Activated CD8-positive, alpha-beta T cell treated with anti-CD3 and anti-CD28 coated beads, Interleukin-2, amount 10 ng/mL, durations not matched to agents 7 days and 5 days (primary cell): ENCODE measurements at regions not wholly inside any gene's neighbourhood (a gene's known extent, or its start where the extent isn't known, plus 50 kb on each side); places are given as distances from the start of the nearest gene placed in this dataset.
"Not testable (repeated sequence)": the region's sequence is repeated elsewhere in the genome, so short reads cannot be mapped to it uniquely, and the experiment has no call there.

Experiments
- ATAC-seq: fragments of 150-1000 bp; cut with Tn5 transposase; one replicate; pipeline ENCODE4 v1.10.0; 2021; ENCODE audit warnings: moderate library complexity
- CTCF ChIA-PET: fragments of 350-600 bp; sonication (Branson Sonifier 250); formaldehyde crosslinking; loops from one replicate; lab custom pipeline; 2021; ENCODE audit warnings: antibody characterized with exemption; lab: Charles Lee
- POLR2A ChIA-PET: fragments of 350-600 bp; sonication (Branson Sonifier 250); formaldehyde crosslinking; loops from one replicate; lab custom pipeline; 2021; ENCODE audit warnings: antibody characterized with exemption; lab: Charles Lee
- DNase-seq: peaks from one replicate; pipeline ENCODE4 v3.0.0-alpha.2; 2020
- H3K27ac Mint-ChIP-seq: one replicate; pipeline ENCODE4 v1.8.0; 2021; ENCODE audit warnings: mild to moderate bottlenecking, mixed read lengths
- H3K27me3 Mint-ChIP-seq: one replicate; pipeline ENCODE4 v1.8.0; 2021; ENCODE audit warnings: low read depth, mixed read lengths
- H3K36me3 Mint-ChIP-seq: one replicate; pipeline ENCODE4 v1.8.0; 2021; ENCODE audit warnings: low read depth, mixed read lengths
- H3K4me1 Mint-ChIP-seq: one replicate; pipeline ENCODE4 v1.8.0; 2021; ENCODE audit warnings: low read depth, mixed read lengths
- H3K4me3 Mint-ChIP-seq: one replicate; pipeline ENCODE4 v1.8.0; 2021; ENCODE audit warnings: mild to moderate bottlenecking, mixed read lengths
- H3K9me3 Mint-ChIP-seq: one replicate; pipeline ENCODE4 v1.8.0; 2022; ENCODE audit warnings: mixed read lengths; ENCODE audit not compliant: insufficient read depth

GRCh38 chr20:5675103-5676091 lies 64.6 kb upstream of the GPCPD1 start:
- Mint-ChIP-seq H3K36me3 (no peaks in the 10 kb centered on the region), H3K4me1 (peaks cover 9% of the 10 kb centered on the region), H3K27me3 (no peaks in the 10 kb centered on the region), H3K9me3 (no peaks in the 10 kb centered on the region), H3K27ac (no peak overlapping the region), H3K4me3 (no peak overlapping the region)
- ATAC-seq (no peak), DNase-seq (no peak)
- POLR2A ChIA-PET: no interaction called here
- CTCF ChIA-PET: no interaction called here

GRCh38 chr20:5674176-5674660 lies 63.4 kb upstream of the GPCPD1 start:
- no peak overlapping the region for H3K4me3 Mint-ChIP-seq
- CTCF ChIA-PET: no interaction called here
- POLR2A ChIA-PET: no interaction called here

GRCh38 chr20:5670874-5671273 lies 60.1 kb upstream of the GPCPD1 start:
- Mint-ChIP-seq H3K27me3 (peaks cover 3% of the 10 kb centered on the region), H3K36me3 (no peaks in the 10 kb centered on the region), H3K4me3 (no peak overlapping the region), H3K9me3 (no peaks in the 10 kb centered on the region), H3K4me1 (peaks cover 9% of the 10 kb centered on the region), H3K27ac (no peak overlapping the region)
- DNase-seq (no peak), ATAC-seq (no peak)
- ChIA-PET CTCF (interaction anchor here (0.6 kb wide), 1 partner anchor 91 kb away, joined by 3 read pairs; no protein-coding TSS in a partner anchor), POLR2A (no interaction called here)

More at GRCh38 chr20:5674176-5674660, 63.4 kb upstream of the GPCPD1 start:
- H3K27ac Mint-ChIP-seq: no peak overlapping the region
- no peaks in the 10 kb centered on the region for H3K9me3 Mint-ChIP-seq
- DNase-seq (no peak), ATAC-seq (peak; percentile 60)
- H3K27me3 Mint-ChIP-seq: no peaks in the 10 kb centered on the region
- no peaks in the 10 kb centered on the region for H3K36me3 Mint-ChIP-seq
- peaks cover 9% of the 10 kb centered on the region for H3K4me1 Mint-ChIP-seq

- Mint-ChIP-seq H3K36me3 (no peaks in the 10 kb centered on the region), H3K9me3 (no peaks in the 10 kb centered on the region), H3K4me1 (peaks cover 9% of the 10 kb centered on the region), H3K27ac (no peak overlapping the region), H3K27me3 (peaks cover 3% of the 10 kb centered on the region), H3K4me3 (no peak overlapping the region)
- ChIA-PET CTCF (no interaction called here), POLR2A (no interaction called here)
- no peak for DNase-seq
- ATAC-seq: no peak
These were observed 59.3 kb upstream of the GPCPD1 start for GRCh38 chr20:5670036-5670536.

GRCh38 chr20:5668529-5668868 lies 57.7 kb upstream of the GPCPD1 start:
- Mint-ChIP-seq H3K36me3 (no peaks in the 10 kb centered on the region), H3K4me1 (no peaks in the 10 kb centered on the region), H3K4me3 (no peak overlapping the region), H3K27ac (no peak overlapping the region), H3K9me3 (no peaks in the 10 kb centered on the region), H3K27me3 (peaks cover 3% of the 10 kb centered on the region)
- CTCF ChIA-PET: interaction anchor here (1.4 kb wide), 1 partner anchor 120 kb away, joined by 4 read pairs; no protein-coding TSS in a partner anchor
- no peak for DNase-seq
- POLR2A ChIA-PET: no interaction called here
- ATAC-seq: no peak

- no peaks in the 10 kb centered on the region for H3K36me3 Mint-ChIP-seq
- ChIA-PET CTCF (interaction anchor here (1.4 kb wide), 1 partner anchor 121 kb away, joined by 4 read pairs; no protein-coding TSS in a partner anchor), POLR2A (no interaction called here)
- H3K27me3 Mint-ChIP-seq: peaks cover 3% of the 10 kb centered on the region
- DNase-seq: no peak
- no peak overlapping the region for H3K27ac Mint-ChIP-seq
- no peaks in the 10 kb centered on the region for H3K9me3 Mint-ChIP-seq
- no peaks in the 10 kb centered on the region for H3K4me1 Mint-ChIP-seq
- ATAC-seq: no peak
- H3K4me3 Mint-ChIP-seq: no peak overlapping the region
These were observed 57.1 kb upstream of the GPCPD1 start for GRCh38 chr20:5667705-5668528.

- Mint-ChIP-seq H3K4me3 (no peak overlapping the region), H3K27me3 (peaks cover 3% of the 10 kb centered on the region), H3K9me3 (no peaks in the 10 kb centered on the region), H3K4me1 (no peaks in the 10 kb centered on the region), H3K27ac (no peak overlapping the region), H3K36me3 (no peaks in the 10 kb centered on the region)
- POLR2A ChIA-PET: no interaction called here
- ATAC-seq (no peak), DNase-seq (no peak)
- CTCF ChIA-PET: no interaction called here
These were observed 54.6 kb upstream of the GPCPD1 start for GRCh38 chr20:5665417-5665816.

GRCh38 chr20:5663396-5663795 lies 52.6 kb upstream of the GPCPD1 start:
- Mint-ChIP-seq H3K27me3 (no peaks in the 10 kb centered on the region), H3K9me3 (no peaks in the 10 kb centered on the region), H3K4me1 (peaks cover 3% of the 10 kb centered on the region), H3K27ac (no peak overlapping the region), H3K36me3 (no peaks in the 10 kb centered on the region), H3K4me3 (no peak overlapping the region)
- POLR2A ChIA-PET: no interaction called here
- ATAC-seq (no peak), DNase-seq (no peak)
- CTCF ChIA-PET: interaction anchor here (0.7 to 0.9 kb wide), 2 partner anchors 15 to 77 kb away, joined by 3 to 4 read pairs; no protein-coding TSS in a partner anchor

- Mint-ChIP-seq H3K27me3 (no peaks in the 10 kb centered on the region), H3K36me3 (no peaks in the 10 kb centered on the region), H3K4me1 (peaks cover 3% of the 10 kb centered on the region), H3K27ac (no peak overlapping the region), H3K9me3 (no peaks in the 10 kb centered on the region), H3K4me3 (no peak overlapping the region)
- ChIA-PET CTCF (interaction anchor here (0.9 kb wide), 1 partner anchor 16 kb away, joined by 3 read pairs; no protein-coding TSS in a partner anchor), POLR2A (no interaction called here)
- no peak for ATAC-seq
- DNase-seq: no peak
These were observed 52.0 kb upstream of the GPCPD1 start for GRCh38 chr20:5662769-5663168.

- CTCF ChIA-PET: interaction anchor here (1.5 kb wide), 1 partner anchor 127 kb away, joined by 4 read pairs; no protein-coding TSS in a partner anchor
- ATAC-seq, H3K4me3 Mint-ChIP-seq, DNase-seq, H3K36me3 Mint-ChIP-seq, H3K27me3 Mint-ChIP-seq, H3K9me3 Mint-ChIP-seq, H3K27ac Mint-ChIP-seq, POLR2A ChIA-PET, H3K4me1 Mint-ChIP-seq: not testable (repeated sequence)
These were observed 50.0 kb upstream of the GPCPD1 start for GRCh38 chr20:5660756-5661155.
